C4-2B (cell line): ENCODE measurements at regions not wholly inside any gene's neighbourhood (a gene's known extent, or its start where the extent isn't known, plus 50 kb on each side); places are given as distances from the start of the nearest gene placed in this dataset.

ENCODE experiments used
- ZFX ChIP-seq: fragments of 450-650 bp; IDR thresholded peaks from 2 replicates; pipeline ENCODE4 v1.6.1; 2017
- TF ChIP-seq, protein P1 (sequence below): fragments of 450-650 bp; conservative IDR thresholded peaks from 2 replicates; pipeline ENCODE4 v1.5.1; 2017; ENCODE audit warnings: mild to moderate bottlenecking

DNA sequence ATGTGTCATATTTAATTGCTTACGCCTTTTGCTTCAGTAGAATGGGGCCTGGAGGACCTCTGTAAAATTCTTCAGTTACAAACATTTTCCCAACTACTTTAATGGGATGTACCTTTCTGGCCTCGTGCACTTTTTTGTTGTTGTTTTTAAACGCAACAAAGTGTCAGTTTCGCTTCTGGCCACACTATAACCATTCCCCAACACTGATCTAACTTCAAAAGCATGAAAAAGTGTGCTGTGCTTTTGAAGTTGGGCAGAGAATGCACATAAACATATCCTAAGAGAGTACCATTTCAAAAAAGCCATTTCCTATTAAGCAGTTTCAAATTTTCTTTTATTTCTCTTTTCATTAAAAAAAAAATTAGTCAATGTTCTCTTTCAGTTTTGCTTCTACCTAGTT, 435.8 kb downstream of the CNTN6 start:
- TF ChIP-seq, protein P1, sequence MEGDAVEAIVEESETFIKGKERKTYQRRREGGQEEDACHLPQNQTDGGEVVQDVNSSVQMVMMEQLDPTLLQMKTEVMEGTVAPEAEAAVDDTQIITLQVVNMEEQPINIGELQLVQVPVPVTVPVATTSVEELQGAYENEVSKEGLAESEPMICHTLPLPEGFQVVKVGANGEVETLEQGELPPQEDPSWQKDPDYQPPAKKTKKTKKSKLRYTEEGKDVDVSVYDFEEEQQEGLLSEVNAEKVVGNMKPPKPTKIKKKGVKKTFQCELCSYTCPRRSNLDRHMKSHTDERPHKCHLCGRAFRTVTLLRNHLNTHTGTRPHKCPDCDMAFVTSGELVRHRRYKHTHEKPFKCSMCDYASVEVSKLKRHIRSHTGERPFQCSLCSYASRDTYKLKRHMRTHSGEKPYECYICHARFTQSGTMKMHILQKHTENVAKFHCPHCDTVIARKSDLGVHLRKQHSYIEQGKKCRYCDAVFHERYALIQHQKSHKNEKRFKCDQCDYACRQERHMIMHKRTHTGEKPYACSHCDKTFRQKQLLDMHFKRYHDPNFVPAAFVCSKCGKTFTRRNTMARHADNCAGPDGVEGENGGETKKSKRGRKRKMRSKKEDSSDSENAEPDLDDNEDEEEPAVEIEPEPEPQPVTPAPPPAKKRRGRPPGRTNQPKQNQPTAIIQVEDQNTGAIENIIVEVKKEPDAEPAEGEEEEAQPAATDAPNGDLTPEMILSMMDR, result no peak
- no peak for TF ChIP-seq ZFX
